A549 (cell line): ENCODE measurements at regions not wholly inside any gene's neighbourhood (a gene's known extent, or its start where the extent isn't known, plus 50 kb on each side); places are given as distances from the start of the nearest gene placed in this dataset.

Experiments
- ATAC-seq, 2 experiments: fragments of 200-7000 bp in 1 of 2; fragments of >200 bp in 1 of 2; cut with Nextera tagmentation in 1 of 2; cut with Tn5 transposase in 1 of 2; 3 replicates each; pipeline versions ENCODE4 v1.8.0 to v1.9.1; 2018 to 2020; ENCODE audit warnings: mild to moderate bottlenecking in 1 of 2, moderate library complexity in 1 of 2
- CTCF ChIA-PET: fragments of 300-600 bp; sonication (Branson Sonifier 250); formaldehyde crosslinking; extraction: SDS; loops from one replicate; lab custom pipeline; 2021; ENCODE audit warnings: antibody characterized with exemption, inconsistent platforms; lab: Yijun Ruan, JAX
- POLR2A ChIA-PET: fragments of 350-600 bp; formaldehyde crosslinking; extraction: SDS; loops from one replicate; lab custom pipeline; 2021; ENCODE audit warnings: antibody characterized with exemption, inconsistent platforms; lab: Yijun Ruan, JAX
- DNase-seq, 2 experiments: peaks; one replicate each; pipeline versions ENCODE4 v3.0.0 to v3.0.0-alpha.2; 2011 to 2016; ENCODE audit warnings: low read depth in 1 of 2, low spot score in 1 of 2
- FAIRE-seq: peaks from 2 replicates; lab custom pipeline; 2011; peaks lifted over from hg19 to GRCh38; lab: Jason Lieb, UNC
- H3K27ac ChIP-seq, 2 experiments: fragments of >200 bp; sonication (Bioruptor Twin); formaldehyde crosslinking; 3 replicates each; pipeline ENCODE4 v1.5.1; 2016 to 2017
- H3K4me1 ChIP-seq: fragments of >200 bp; sonication (Bioruptor Twin); formaldehyde crosslinking; 3 replicates; pipeline ENCODE4 v1.6.1; 2016
- H3K4me2 ChIP-seq: fragments of >200 bp; sonication (Bioruptor Twin); formaldehyde crosslinking; 3 replicates; pipeline ENCODE4 v1.6.1; 2016
- H3K4me3 ChIP-seq: fragments of >200 bp; sonication (Bioruptor Twin); formaldehyde crosslinking; 3 replicates; pipeline ENCODE4 v1.5.1; 2016
- H3K9me3 ChIP-seq: fragments of >200 bp; sonication (Bioruptor Twin); formaldehyde crosslinking; 3 replicates; pipeline ENCODE4 v1.6.1; 2016
- BHLHE40 ChIP-seq: IDR thresholded peaks from 2 replicates; pipeline ENCODE4 v1.6.1; 2012; ENCODE audit warnings: low read depth, low read length, inconsistent platforms
- CBX2 ChIP-seq: fragments of 200-600 bp; sonication (generic); IDR thresholded peaks from 2 replicates; pipeline ENCODE4 v1.6.1; 2016; ENCODE audit warnings: low read depth, mild to moderate bottlenecking, borderline replicate concordance
- CBX8 ChIP-seq: fragments of 200-600 bp; sonication (generic); IDR thresholded peaks from 2 replicates; pipeline ENCODE4 v1.6.1; 2016
- CEBPB ChIP-seq, 2 experiments: fragments of >200 bp in 1 of 2; sonication (Bioruptor Twin) in 1 of 2; formaldehyde crosslinking in 1 of 2; IDR thresholded peaks; 2 replicates each; pipeline ENCODE4 v1.6.1; 2012 to 2016
- CHD2 ChIP-seq: fragments of 150-350 bp; IDR thresholded peaks from 2 replicates; pipeline ENCODE4 v1.6.1; 2014; ENCODE audit warnings: low read length; ENCODE audit not compliant: partially characterized antibody
- CHD4 ChIP-seq: fragments of 200-600 bp; sonication (generic); IDR thresholded peaks from 2 replicates; pipeline ENCODE4 v1.6.1; 2016; ENCODE audit warnings: antibody characterized with exemption, mild to moderate bottlenecking, borderline replicate concordance
- EHMT2 ChIP-seq: fragments of 200-600 bp; sonication (generic); IDR thresholded peaks from 2 replicates; pipeline ENCODE4 v1.6.1; 2016; ENCODE audit warnings: antibody characterized with exemption, low read depth, mild to moderate bottlenecking, moderate library complexity
- FOSB ChIP-seq: fragments of 250-450 bp; sonication (Bioruptor Pico); IDR thresholded peaks from 2 replicates; pipeline ENCODE4 v1.5.0; 2020; ENCODE audit warnings: mild to moderate bottlenecking, moderate library complexity
- FOSL2 ChIP-seq, 2 experiments: fragments of 450-650 bp in 1 of 2; fragments of >200 bp in 1 of 2; sonication (Bioruptor Twin) in 1 of 2; formaldehyde crosslinking; IDR thresholded peaks; 2 replicates each; pipeline versions ENCODE4 v1.5.0 to v1.6.1; 2016 to 2020; ENCODE audit warnings: mild to moderate bottlenecking in 1 of 2, moderate library complexity in 1 of 2
- HES2 ChIP-seq: fragments of >200 bp; sonication (Bioruptor Twin); formaldehyde crosslinking; IDR thresholded peaks from 2 replicates; pipeline ENCODE4 v1.6.1; 2016
- HMGXB4 ChIP-seq: fragments of 250-450 bp; sonication (Bioruptor Pico); IDR thresholded peaks from 2 replicates; pipeline ENCODE4 v1.5.0; 2021; ENCODE audit warnings: mild to moderate bottlenecking, moderate library complexity, borderline replicate concordance
- JUNB ChIP-seq: fragments of >200 bp; sonication (Bioruptor Twin); formaldehyde crosslinking; IDR thresholded peaks from 2 replicates; pipeline ENCODE4 v1.6.1; 2016
- NPAS2 ChIP-seq: fragments of 250-450 bp; sonication (Bioruptor Pico); IDR thresholded peaks from 2 replicates; pipeline ENCODE4 v1.8.0; 2022; ENCODE audit warnings: mild to moderate bottlenecking, moderate library complexity, borderline replicate concordance
- POLR2AphosphoS2 ChIP-seq: conservative IDR thresholded peaks from 2 replicates; pipeline ENCODE4 v1.6.1; 2012; ENCODE audit warnings: low read length, improper control_type of control experiment, inconsistent platforms
- RARB ChIP-seq: fragments of 250-450 bp; sonication (Bioruptor Pico); IDR thresholded peaks from 2 replicates; pipeline ENCODE4 v1.8.0; 2021; ENCODE audit warnings: mild to moderate bottlenecking, moderate library complexity
- RCOR1 ChIP-seq: fragments of 150-350 bp; IDR thresholded peaks from 2 replicates; pipeline ENCODE4 v1.6.1; 2014; ENCODE audit warnings: antibody characterized with exemption, low read length, low read depth
- TFCP2L1 ChIP-seq: fragments of 250-450 bp; sonication (Bioruptor Pico); IDR thresholded peaks from 2 replicates; pipeline ENCODE4 v1.5.0; 2021; ENCODE audit warnings: mild to moderate bottlenecking
- ZC3H11A ChIP-seq: fragments of 450-650 bp; IDR thresholded peaks from 2 replicates; pipeline ENCODE4 v1.6.1; 2014; ENCODE audit warnings: antibody characterized with exemption, mild to moderate bottlenecking
- ZNF302 ChIP-seq: fragments of 250-450 bp; sonication (Bioruptor Pico); IDR thresholded peaks from 2 replicates; pipeline ENCODE4 v1.9.0; 2021; ENCODE audit warnings: inconsistent platforms, mild to moderate bottlenecking, moderate library complexity
- WGBS: methylation state at CpG from one replicate; pipeline ENCODE4 v1.1.6; 2017; ENCODE audit errors: missing lambda C conversion rate; 5-methylcytosine and 5-hydroxymethylcytosine counted together
- TF ChIP-seq, protein P1 (sequence below): IDR thresholded peaks from 2 replicates; pipeline ENCODE4 v1.6.1; 2012; ENCODE audit warnings: low read depth, borderline replicate concordance
- TF ChIP-seq, protein P2 (sequence below): IDR thresholded peaks from 2 replicates; pipeline ENCODE4 v1.6.1; 2012
- TF ChIP-seq, protein P3 (sequence below): fragments of 150-350 bp; IDR thresholded peaks from 2 replicates; pipeline ENCODE4 v1.6.1; 2014; ENCODE audit warnings: low read depth, mild to moderate bottlenecking, low read length
- TF ChIP-seq, protein P4 (sequence below): fragments of 250-450 bp; sonication (Bioruptor Pico); IDR thresholded peaks from 2 replicates; pipeline ENCODE4 v1.5.0; 2020; ENCODE audit warnings: low read depth, mild to moderate bottlenecking, moderate library complexity
- TF ChIP-seq, protein P5 (sequence below): fragments of >200 bp; sonication (Bioruptor Twin); formaldehyde crosslinking; IDR thresholded peaks from 3 replicates; pipeline ENCODE4 v1.6.1; 2016
- TF ChIP-seq, protein P6 (sequence below): fragments of >200 bp; sonication (Bioruptor Twin); formaldehyde crosslinking; IDR thresholded peaks from 3 replicates; pipeline ENCODE4 v1.5.1; 2016
- TF ChIP-seq, protein P7 (sequence below): fragments of 450-650 bp; IDR thresholded peaks from 2 replicates; pipeline ENCODE4 v1.6.1; 2014; ENCODE audit warnings: antibody characterized with exemption

- TF ChIP-seq ZNF302 (CRISPR knock-in tag) (no peak), EHMT2 (no peak), FOSL2 (IDR thresholded peaks at IDR 0.05) (no peak), FOSL2 (CRISPR knock-in tag; IDR thresholded peaks at IDR 0.05) (no peak), ZC3H11A (no peak), FOSB (no peak), CHD4 (no peak), CHD2 (no peak), BHLHE40 (no peak)
- TF ChIP-seq, protein P1, sequence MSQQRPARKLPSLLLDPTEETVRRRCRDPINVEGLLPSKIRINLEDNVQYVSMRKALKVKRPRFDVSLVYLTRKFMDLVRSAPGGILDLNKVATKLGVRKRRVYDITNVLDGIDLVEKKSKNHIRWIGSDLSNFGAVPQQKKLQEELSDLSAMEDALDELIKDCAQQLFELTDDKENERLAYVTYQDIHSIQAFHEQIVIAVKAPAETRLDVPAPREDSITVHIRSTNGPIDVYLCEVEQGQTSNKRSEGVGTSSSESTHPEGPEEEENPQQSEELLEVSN: no peak
- TF ChIP-seq, protein P2, sequence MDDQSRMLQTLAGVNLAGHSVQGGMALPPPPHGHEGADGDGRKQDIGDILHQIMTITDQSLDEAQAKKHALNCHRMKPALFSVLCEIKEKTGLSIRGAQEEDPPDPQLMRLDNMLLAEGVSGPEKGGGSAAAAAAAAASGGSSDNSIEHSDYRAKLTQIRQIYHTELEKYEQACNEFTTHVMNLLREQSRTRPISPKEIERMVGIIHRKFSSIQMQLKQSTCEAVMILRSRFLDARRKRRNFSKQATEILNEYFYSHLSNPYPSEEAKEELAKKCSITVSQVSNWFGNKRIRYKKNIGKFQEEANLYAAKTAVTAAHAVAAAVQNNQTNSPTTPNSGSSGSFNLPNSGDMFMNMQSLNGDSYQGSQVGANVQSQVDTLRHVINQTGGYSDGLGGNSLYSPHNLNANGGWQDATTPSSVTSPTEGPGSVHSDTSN: no peak
- TF ChIP-seq, protein P3, sequence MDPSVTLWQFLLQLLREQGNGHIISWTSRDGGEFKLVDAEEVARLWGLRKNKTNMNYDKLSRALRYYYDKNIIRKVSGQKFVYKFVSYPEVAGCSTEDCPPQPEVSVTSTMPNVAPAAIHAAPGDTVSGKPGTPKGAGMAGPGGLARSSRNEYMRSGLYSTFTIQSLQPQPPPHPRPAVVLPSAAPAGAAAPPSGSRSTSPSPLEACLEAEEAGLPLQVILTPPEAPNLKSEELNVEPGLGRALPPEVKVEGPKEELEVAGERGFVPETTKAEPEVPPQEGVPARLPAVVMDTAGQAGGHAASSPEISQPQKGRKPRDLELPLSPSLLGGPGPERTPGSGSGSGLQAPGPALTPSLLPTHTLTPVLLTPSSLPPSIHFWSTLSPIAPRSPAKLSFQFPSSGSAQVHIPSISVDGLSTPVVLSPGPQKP: no peak
- TF ChIP-seq, protein P4, sequence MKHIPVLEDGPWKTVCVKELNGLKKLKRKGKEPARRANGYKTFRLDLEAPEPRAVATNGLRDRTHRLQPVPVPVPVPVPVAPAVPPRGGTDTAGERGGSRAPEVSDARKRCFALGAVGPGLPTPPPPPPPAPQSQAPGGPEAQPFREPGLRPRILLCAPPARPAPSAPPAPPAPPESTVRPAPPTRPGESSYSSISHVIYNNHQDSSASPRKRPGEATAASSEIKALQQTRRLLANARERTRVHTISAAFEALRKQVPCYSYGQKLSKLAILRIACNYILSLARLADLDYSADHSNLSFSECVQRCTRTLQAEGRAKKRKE (CRISPR knock-in tag): no peak
- no peak for DNase-seq
- Histone ChIP-seq H3K4me2 (no peak overlapping the region), H3K9me3 (no peaks in the 10 kb centered on the region), H3K4me1 (peaks cover 1% of the 10 kb centered on the region; the same call in 2 of the 3 replicates), H3K27ac (no peak overlapping the region), H3K4me3 (no peak overlapping the region)
- ChIA-PET CTCF (no interaction called here), POLR2A (no interaction called here)
- ATAC-seq: no peak
- 77% methylated on average over 5 of the region's 5 CpGs for WGBS
- no peak for FAIRE-seq
These were observed 165.7 kb upstream of the CASK start for GRCh38 chrX:42089031-42089430.

- Histone ChIP-seq H3K27ac (no peak overlapping the region), H3K4me1 (no peaks in the 10 kb centered on the region), H3K4me3 (no peak overlapping the region), H3K4me2 (no peak overlapping the region), H3K9me3 (no peaks in the 10 kb centered on the region)
- CTCF ChIA-PET: interaction anchor here (0.6 to 1.6 kb wide), 3 partner anchors 15 to 38 kb away, joined by 3 to 6 read pairs (median 4); no protein-coding TSS in a partner anchor
- no peak for ATAC-seq
- FAIRE-seq: no peak
- POLR2A ChIA-PET: no interaction called here
- no peak for DNase-seq
- TF ChIP-seq NPAS2 (no peak), CBX2 (no peak), JUNB (no peak), POLR2AphosphoS2 (no peak), CEBPB (IDR thresholded peaks at IDR 0.05) (no peak), CHD4 (no peak), RARB (CRISPR knock-in tag) (no peak), HES2 (no peak), TFCP2L1 (CRISPR knock-in tag) (no peak), BHLHE40 (no peak), RCOR1 (no peak), CBX8 (no peak), HMGXB4 (CRISPR knock-in tag) (no peak), FOSL2 (IDR thresholded peaks at IDR 0.05) (no peak), FOSL2 (CRISPR knock-in tag; IDR thresholded peaks at IDR 0.05) (no peak)
- TF ChIP-seq, protein P1: no peak
- TF ChIP-seq, protein P5, sequence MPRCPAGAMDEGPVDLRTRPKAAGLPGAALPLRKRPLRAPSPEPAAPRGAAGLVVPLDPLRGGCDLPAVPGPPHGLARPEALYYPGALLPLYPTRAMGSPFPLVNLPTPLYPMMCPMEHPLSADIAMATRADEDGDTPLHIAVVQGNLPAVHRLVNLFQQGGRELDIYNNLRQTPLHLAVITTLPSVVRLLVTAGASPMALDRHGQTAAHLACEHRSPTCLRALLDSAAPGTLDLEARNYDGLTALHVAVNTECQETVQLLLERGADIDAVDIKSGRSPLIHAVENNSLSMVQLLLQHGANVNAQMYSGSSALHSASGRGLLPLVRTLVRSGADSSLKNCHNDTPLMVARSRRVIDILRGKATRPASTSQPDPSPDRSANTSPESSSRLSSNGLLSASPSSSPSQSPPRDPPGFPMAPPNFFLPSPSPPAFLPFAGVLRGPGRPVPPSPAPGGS: no peak
- TF ChIP-seq, protein P6, sequence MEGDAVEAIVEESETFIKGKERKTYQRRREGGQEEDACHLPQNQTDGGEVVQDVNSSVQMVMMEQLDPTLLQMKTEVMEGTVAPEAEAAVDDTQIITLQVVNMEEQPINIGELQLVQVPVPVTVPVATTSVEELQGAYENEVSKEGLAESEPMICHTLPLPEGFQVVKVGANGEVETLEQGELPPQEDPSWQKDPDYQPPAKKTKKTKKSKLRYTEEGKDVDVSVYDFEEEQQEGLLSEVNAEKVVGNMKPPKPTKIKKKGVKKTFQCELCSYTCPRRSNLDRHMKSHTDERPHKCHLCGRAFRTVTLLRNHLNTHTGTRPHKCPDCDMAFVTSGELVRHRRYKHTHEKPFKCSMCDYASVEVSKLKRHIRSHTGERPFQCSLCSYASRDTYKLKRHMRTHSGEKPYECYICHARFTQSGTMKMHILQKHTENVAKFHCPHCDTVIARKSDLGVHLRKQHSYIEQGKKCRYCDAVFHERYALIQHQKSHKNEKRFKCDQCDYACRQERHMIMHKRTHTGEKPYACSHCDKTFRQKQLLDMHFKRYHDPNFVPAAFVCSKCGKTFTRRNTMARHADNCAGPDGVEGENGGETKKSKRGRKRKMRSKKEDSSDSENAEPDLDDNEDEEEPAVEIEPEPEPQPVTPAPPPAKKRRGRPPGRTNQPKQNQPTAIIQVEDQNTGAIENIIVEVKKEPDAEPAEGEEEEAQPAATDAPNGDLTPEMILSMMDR: no peak
- TF ChIP-seq, protein P7, sequence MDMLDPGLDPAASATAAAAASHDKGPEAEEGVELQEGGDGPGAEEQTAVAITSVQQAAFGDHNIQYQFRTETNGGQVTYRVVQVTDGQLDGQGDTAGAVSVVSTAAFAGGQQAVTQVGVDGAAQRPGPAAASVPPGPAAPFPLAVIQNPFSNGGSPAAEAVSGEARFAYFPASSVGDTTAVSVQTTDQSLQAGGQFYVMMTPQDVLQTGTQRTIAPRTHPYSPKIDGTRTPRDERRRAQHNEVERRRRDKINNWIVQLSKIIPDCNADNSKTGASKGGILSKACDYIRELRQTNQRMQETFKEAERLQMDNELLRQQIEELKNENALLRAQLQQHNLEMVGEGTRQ: no peak
These were observed 164.6 kb upstream of the CASK start for GRCh38 chrX:42087960-42088359.
